ENCODE measurements at regions not wholly inside any gene's neighbourhood (a gene's known extent, or its start where the extent isn't known, plus 50 kb on each side); places are given as distances from the start of the nearest gene placed in this dataset.
A peak's percentile ranks its signal among the peaks of the same experiment; 100 is the strongest.

DNA sequence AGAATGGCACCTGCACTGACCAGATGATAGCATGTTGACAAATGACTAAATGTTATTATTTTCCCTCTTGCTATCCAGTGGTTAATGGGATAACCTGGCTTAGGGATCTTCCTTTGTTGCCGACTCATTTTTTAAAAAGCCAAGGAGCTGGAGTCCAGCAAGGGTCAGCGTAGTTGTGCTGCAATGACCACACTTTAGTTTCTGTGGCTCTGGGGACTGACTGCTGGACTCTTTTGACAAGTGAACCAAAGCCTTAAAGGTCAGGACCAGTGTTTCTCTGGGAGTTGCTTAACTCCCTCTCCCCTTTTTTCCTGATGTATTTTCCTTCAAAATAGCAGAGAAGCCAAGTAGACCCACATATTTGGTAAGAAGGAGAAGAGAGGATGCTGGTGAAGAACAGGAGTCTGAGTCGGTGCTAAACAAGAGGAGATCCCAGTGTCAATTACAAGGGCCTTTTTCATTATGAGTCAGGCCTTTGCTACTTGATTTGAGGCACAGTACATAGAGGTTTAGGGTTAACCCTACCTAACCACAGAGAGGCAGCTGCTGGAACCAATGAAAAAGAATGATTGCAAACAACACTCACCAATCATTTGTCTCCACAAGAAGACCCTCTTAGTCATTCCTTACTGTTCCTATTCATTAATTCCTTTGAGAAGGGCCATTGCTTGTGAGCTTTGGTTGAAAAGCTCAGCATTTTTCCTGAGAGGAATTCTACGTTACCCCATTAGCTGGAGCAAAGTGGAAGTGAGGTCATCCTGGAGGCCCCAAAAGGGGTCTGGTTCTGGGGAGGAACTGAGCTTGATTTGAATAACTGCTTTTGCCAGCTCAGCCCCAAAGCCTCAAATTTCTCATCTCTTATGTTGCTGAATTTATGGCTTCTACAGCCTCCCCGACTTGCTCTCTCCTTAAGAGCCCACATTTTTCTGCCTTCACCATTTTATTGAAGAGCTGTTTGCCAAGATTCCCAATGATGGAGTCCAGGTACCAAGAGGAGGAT is 137.6 kb upstream of the HNMT start:
- peak; percentile 1 for DNase-seq (ENCODE audit: low read depth)

GRCh38 chr2:137828624-137829023 is 135.6 kb upstream of the HNMT start:
- DNase-seq (ENCODE audit: low read depth), result no peak

DNA sequence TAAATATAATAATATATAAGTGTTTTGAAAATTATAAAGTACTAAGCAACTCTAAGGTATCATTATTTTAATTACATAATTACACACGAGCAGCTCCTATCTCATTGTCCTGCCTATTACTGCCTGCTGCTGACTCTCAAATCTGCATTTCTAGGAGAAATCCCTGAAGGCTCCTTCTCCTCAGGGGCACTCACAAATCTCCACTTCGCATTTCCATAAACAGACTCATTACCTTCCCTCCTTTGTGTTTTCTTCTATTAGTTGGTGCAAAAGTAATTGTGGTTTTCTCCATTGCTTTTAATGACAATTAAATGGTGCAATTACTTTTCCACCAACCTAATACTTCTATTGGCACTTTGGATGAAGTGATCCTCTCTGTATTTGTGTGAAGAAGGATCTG is 135.0 kb upstream of the HNMT start:
- no peak for DNase-seq (ENCODE audit: low read depth)

- DNase-seq (ENCODE audit: low read depth), result no peak
These were observed 129.4 kb upstream of the HNMT start for GRCh38 chr2:137834760-137835379.

DNA sequence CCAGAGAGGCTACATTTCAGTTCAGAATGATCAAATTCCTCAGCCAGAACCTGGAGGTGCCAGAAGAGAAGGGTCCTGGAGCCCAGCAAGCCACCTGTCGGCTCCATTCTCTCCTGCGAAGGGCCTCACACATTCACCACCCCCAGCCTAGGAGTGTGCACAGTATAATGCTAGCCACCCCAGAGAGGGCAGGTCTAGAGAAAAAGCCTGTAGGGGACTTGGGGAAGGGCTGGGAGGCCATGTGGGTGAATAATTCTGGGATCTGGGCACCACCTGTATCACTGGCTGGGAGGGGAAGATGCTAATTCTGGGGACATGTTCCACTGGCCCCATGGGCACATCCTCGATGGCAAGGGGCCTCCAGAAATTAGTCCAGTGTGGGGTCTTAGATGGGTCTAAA is 127.6 kb upstream of the HNMT start:
- no peak for DNase-seq (ENCODE audit: low read depth)

DNA sequence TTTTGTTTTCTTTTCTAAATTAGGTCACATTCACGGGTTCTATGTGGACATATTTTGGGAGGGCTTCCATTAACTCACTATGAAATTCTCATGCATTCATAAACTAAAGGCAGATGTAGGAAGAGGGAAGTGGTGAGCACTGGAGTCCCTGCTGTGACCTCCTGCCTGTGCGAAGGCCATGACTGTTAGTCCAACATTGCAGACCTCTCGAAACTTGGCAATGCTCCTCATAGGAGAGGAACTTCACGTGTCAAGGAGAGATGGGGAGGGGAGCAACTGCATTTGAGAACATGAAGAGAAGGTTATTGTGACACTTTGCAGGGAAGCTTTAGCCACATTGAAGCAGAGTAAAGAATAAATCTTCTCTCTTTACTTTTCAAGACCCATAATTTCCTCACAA is 126.4 kb upstream of the HNMT start:
- DNase-seq (ENCODE audit: low read depth), result no peak

- DNase-seq (ENCODE audit: low read depth), result peak; percentile 21
These were observed 125.8 kb upstream of the HNMT start for GRCh38 chr2:137838255-137839092.

DNA sequence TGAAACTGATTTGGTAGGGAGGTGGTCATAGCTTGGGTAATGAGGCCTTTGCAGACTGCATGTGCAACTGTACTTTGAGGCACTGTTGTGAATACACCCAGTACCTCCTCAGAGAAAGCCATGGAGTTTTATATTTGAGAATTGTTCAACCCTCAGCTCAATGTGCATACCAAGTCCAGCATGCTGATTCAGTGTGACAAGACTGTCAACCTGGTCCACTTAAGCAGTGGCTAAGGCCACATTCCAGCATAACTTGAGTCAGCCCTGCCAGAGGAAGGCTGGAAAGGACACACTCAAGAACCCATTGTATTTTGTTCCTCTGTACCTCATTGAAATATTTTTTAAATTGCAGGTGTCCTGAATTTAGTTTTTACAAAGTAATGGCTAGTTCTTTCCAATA is 121.8 kb upstream of the HNMT start:
- no peak for DNase-seq (ENCODE audit: low read depth)

DNA sequence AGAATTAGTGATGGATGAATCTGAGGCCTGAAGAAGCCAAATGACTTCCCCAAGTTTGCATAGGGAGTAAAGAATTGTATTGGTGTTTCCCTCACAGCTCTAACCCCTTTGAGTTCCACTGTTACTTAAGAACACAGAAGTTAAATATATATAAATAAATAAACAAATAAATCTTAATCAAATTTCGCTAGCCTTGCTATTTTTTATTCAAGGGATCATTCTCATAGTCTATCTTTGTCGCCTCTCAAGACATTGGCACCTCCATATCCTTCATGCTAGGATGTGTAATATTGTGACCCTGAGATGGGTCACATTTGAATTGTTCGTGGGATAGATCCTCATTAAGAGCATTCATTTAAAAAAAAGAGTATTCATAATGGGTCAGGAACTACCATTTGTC is 121.3 kb upstream of the HNMT start:
- no peak for DNase-seq (ENCODE audit: low read depth)

DNA sequence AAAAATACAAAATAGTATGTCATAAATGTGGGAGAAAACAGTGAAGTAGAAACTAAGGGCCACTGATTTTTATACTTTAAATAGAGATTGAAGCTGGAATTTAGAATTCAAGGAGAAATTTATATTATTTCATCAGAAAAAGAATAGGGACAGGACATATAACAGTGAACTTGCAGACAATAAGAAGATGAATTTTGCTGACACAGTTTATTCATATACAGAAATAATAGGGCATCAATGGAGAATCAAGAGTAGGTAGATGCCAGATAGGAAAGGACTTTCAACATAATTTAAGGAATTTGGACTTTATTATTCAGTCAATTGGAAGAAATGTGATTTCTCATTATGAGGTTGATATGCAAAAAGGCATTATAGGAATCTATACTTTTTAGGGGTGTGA is 118.9 kb upstream of the HNMT start:
- DNase-seq (ENCODE audit: low read depth), result no peak

DNA sequence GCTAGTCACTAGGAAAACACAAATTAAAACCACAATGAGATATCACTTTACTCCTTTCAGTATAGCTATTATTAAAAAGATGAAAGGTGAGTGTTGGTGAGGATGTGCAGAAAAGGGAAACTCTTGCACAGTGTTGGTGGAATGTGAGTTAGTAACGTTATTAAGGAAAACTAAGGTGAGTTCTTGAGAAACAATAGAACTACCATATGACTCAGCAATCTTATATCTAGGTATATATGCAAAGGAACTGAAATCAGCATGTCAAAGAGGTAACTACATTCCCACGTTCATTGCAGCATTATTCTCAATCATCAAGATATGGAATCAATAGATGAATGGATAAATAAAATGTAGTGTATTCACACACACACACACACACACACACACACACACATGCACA is 117.3 kb upstream of the HNMT start:
- no peak for DNase-seq (ENCODE audit: low read depth)

- DNase-seq (ENCODE audit: low read depth), result no peak
These were observed 116.8 kb upstream of the HNMT start for GRCh38 chr2:137847443-137847842.

DNA sequence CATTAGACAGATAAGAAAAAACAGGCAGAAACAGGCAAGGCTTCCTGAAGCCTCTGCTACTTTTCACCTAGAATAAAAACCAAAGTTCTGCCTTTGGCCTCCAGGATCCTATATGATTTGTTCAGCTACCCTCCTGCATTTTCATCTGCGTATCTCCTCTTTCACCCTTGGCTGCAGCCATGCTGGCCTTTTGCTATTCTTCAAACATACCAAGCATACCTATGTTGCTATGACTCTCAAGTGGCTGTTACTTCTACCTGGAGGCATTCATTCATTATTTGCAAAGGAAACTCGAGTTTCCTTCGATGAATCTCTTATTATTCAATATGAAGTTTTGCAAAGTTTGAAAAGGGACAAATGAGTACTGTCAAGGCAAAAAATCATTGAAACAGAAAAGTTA is 106.4 kb upstream of the HNMT start:
- no peak for DNase-seq (ENCODE audit: low read depth)

GRCh38 chr2:137862651-137863050 is 101.6 kb upstream of the HNMT start:
- DNase-seq (ENCODE audit: low read depth), result no peak

DNA sequence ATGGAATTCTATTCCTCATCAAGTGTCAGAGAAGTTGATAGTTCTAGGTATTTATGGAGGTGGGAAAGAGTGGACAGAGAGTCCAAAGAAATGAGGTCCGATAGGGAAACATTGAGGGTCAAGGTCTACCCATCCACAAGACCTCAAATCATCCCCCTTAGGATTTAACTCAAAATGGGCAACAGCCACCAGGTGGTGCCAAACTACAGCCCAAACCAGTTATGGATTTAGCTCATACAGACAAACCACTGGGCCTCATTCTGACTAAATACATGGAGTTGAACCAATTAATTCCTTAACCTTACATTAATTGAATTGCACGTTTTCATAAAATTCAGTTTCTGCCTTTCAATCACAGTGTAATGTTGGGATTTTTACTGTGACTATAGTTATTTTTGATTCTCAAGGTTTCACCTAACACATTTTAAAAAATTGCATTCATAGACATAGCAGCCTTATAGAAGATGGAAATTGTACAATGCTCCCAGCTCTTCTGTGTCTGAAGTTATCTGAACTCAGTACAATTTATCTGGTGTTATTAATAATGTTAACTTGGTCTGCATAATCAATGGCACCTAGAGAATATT is 98.2 kb upstream of the HNMT start:
- no peak for DNase-seq (ENCODE audit: low read depth)

DNA sequence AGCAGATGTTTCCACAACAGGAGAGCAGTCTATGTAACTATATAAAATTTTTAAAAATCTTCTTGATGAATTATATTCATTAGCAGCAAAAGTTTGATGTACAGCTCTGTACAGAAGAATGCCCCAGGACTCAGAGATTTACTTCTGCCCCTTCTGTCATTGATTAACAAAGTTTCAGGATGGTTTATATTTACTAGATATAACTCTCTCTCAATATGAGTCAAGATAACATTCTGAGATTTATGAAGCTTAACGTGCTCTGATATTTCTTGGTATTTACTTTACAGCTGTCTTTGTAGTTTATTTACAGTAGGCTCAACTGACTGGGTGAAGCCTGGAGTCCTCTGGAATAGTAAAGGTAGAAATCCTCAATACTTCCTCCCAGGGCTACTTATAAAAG is 93.6 kb upstream of the HNMT start:
- no peak for DNase-seq (ENCODE audit: low read depth)

- no peak for DNase-seq (ENCODE audit: low read depth)
These were observed 91.7 kb upstream of the HNMT start for GRCh38 chr2:137872577-137872976.

- no peak for DNase-seq (ENCODE audit: low read depth)
These were observed 90.6 kb upstream of the HNMT start for GRCh38 chr2:137873536-137874244.

DNA sequence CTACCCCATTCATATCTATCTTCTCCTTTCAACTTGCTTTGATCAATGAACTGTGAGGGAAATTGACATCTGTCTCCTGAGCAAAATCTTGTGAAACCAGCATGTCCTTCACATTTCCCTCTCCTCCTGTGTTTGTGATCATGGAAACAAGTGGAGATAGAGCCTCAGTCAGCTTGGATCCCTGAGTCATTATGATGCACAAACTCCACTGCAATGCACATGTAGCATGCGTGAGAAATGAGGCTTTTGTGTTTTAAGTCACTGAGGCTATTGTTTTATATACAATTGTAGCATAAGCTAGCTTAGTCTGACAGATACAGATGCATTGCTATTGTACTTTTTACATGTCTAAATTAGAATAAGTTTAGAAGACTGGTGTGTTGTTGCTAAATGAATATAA is 85.2 kb upstream of the HNMT start:
- no peak for DNase-seq (ENCODE audit: low read depth)

DNA sequence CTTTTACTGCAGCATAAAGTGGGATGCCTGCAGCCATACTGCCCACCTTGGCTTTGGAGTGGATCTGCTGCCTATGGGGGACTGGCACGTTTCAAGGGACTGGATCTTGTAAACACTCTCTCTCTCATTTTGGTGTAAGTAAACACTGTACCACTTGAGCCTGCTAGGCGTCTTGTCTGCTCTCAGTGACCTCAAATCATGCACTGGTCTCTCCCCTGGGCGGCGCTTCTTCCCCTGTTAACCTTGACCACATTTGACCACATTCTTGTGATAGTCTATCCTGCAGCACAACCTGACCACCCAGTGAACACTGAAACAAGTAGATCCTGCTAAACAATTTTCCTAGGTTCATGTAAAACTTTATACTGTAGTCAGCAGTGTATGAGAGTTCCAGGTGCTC is 82.6 kb upstream of the HNMT start:
- no peak for DNase-seq (ENCODE audit: low read depth)

DNA sequence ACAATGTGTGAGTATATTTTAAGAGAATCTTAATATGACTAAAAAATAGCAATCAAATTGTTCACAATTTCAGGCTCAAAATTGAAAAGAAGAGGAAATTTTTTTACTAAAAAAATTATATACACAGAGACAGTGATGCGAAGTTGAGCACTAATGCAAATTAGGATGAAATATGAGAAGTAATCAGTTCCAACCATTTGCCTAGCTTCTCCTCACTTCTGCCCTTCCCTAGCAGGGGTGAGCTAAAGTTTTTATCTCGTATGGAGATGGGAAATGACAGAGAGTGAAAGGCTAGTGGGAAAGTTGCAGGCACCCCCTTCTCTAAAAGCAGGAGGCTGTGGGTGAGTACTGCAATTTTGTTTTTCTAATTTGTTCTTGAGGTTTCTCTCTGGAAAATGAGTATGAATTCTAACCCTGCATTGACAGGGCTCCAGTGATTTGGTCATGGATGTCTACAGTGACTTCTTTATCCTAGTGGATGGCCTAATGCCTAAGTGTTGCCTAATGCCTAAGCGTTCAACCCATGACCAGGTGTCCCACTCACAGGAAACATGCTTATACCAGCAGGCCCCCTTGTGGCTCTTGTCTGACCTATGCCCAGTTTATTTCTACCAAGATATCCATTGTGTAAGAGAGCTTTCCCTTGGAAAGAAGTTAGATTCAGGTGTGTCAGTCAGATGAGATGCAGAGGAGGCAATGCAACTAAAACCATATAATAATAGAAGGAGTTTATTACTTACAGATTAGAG is 78.0 kb upstream of the HNMT start:
- no peak for DNase-seq (ENCODE audit: low read depth)

All from stromal cell of bone marrow (primary cell).